GM20431 (cell line): ENCODE measurements at regions not wholly inside any gene's neighbourhood (a gene's known extent, or its start where the extent isn't known, plus 50 kb on each side); places are given as distances from the start of the nearest gene placed in this dataset.
"Not testable (repeated sequence)": the region's sequence is repeated elsewhere in the genome, so short reads cannot be mapped to it uniquely, and the experiment has no call there.

ENCODE experiments used
- in situ Hi-C: fragments of 300-500 bp; cut with MseI, MboI; formaldehyde crosslinking; loops from one replicate; pipeline ENCODE4 v1.15.0; 2020; ENCODE audit warnings: low sequenced_read_pairs; ENCODE audit not compliant: unreplicated experiment

DNA sequence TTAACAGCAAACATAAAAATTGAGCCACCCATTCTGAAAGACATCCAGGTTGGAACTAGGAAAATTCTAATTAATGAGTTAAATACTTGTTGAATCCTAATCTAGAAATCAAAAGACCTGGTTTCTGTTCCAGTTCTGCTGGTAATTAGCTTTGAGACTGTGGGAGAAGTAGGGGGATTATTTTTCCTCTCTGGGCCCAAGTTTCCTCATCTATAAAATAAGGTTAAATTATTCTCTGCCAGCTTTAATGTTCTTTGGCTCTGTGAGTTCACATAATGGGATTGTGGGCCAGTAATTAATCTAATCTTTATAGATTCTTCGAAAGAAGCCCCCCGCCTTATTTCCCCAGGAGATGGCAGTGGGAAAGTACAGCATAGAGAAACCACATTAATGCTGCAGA lies 104.6 kb downstream of the ENC1 start:
- in situ Hi-C loops = no loop called here

- in situ Hi-C loops = no loop called here
Measured at GRCh38 chr5:74534397-74535129, 106.0 kb downstream of the ENC1 start.

DNA sequence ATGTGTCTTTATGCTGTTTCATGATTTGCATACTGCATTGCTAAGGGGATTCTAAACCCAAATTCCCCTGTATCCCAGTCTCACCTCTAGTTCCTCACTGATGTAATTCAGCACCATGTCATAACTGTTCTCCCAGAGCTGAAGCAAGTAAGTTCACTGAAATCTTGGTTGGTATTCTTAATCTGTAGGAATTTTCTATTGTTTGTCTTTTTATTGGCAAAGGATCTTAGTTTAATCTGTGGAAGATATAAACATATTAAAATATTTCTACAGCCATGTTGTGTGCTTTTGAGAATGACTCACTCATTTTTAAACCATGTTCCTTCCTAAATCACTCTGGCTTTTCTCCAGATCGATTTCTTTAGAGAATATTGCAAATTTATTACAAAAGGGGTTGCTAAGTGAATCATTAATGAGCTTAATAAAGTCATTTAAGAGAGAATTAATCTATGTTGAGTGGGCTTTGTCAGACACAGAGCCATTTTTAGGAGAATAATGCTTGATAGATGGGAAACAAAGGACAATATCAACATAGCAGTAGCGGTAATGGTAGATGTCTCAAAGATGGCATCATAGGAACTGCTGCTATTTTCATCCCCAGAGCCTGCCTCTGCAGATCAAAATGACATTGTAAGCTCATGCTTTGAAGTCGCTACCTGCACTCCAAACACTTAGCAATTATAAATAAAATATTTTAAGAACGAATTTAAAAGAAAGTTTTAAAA lies 110.0 kb downstream of the ENC1 start:
- in situ Hi-C loops = no loop called here

DNA sequence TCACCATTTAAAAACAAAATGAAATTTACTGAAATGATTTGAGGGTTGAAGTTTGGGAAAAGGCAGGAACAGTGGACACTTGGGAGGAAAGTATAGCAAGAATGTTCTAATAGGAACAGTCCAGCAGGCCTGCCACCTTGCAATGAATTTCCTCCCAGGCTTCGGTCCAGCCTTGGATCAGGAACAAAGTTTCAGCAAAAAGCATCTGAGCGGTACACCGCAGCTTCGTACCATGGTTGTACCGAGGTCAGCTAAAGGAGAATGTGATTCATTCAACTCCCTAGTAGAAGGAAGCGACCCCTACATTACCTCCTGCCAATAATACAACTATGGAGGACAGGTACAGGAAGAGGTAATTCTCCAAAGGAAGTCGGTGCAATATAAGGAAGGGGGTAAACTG lies 111.4 kb downstream of the ENC1 start:
- in situ Hi-C loops = no loop called here

DNA sequence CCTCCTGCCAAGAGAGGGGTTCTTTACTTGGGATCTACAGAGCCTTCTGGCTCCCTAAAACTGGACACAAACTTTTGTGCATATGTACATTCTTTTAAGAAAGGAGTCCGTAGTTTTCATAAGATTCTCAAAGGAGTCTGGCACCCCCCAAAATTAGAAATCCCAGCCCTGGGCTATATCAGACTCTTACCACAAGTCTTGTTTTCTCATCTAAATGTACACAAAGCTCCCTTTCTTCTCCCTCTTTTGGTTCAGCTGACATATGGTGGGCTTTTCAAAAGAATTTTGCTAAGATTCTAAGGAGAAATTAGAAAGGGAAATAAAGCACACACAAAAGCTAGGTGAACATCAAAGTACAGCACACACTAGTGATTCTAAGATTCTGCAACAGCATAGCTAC lies 114.4 kb downstream of the ENC1 start:
- in situ Hi-C loops = no loop called here

DNA sequence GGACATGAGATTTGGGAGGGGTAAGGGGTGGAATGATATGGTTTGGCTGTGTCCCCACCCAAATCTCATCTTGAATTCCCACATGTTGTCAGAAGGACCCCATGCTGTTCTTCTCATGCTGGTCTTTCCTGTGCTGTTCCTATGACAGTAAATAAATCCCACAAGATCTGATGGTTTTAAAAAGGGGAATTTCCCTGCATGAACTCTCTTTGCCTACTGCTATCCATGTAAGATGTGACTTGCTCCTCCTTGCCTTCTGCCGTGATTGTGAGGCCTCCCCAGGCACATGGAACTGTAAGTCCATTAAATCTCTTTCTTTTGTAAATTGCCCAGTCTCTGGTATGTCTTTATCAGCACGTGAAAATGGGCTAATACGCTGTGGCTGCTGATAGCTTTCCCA lies 115.8 kb downstream of the ENC1 start:
- in situ Hi-C loops = not testable (repeated sequence)

DNA sequence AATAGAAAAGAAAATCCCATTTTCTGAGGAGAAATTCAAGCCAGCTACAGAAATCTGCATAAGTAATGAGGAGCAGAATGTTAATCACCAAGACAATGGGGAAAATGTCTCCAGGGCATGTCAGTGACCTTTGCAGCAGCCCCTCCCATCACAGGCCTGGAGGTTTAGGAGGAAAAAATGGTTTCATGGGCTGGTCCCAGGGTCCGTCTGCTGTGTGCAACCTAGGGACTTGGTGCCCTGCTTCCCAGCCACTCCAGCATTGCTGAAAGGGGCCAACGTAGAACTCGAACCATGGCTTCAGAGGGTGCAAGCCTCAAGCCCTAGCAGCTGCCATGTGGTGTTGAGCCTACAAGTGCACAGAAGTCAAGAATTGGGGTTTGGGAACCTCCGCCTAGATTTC lies 116.8 kb downstream of the ENC1 start:
- in situ Hi-C loops = not testable (repeated sequence)

- in situ Hi-C loops = not testable (repeated sequence)
Measured at GRCh38 chr5:74522838-74523237, 117.7 kb downstream of the ENC1 start.

DNA sequence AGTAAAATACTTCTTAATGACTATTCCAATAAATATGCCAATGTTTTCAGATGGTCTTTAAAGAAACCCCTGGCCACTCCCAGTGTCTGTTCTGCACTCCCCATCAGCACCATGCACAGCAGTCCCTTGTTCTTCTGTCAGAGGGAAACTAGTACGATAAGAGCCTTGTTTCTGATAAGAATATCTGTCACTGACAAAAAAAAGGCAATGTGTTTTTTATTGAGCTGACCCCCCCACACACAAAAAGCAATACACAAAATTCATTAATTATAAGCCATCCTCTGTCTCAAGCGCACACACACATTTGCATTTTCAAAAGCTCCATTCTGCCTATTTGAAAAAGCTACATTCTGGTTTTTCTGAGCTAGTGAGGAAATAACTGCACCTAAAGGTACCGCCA lies 119.1 kb downstream of the ENC1 start:
- in situ Hi-C loops = no loop called here

- in situ Hi-C loops = no loop called here
Measured at GRCh38 chr5:74519679-74520078, 120.8 kb downstream of the ENC1 start.

DNA sequence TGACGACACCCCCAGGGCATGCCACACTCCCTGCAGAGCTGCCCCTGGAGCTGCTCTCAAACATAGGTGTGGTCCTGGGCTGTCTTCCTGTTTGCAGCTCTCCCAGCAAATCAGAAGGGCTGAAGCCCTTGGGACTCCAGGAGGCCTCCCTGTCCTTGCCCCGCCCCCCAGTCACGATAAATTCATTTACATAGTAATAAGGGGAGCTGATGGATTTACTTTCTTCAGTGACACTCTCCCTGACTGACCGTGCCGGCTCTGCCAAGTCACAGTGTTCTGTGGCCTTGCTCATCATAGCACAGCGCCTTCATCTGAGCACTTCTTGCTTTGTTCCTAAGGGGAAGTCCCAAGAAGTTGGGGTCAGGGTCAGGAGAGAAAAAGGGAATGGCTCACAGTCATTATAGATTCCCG lies 121.4 kb downstream of the ENC1 start:
- in situ Hi-C loops = no loop called here

- in situ Hi-C loops = no loop called here
Measured at GRCh38 chr5:74517700-74518099, 122.8 kb downstream of the ENC1 start.

- in situ Hi-C loops = no loop called here
Measured at GRCh38 chr5:74516211-74516636, 124.3 kb downstream of the ENC1 start.

DNA sequence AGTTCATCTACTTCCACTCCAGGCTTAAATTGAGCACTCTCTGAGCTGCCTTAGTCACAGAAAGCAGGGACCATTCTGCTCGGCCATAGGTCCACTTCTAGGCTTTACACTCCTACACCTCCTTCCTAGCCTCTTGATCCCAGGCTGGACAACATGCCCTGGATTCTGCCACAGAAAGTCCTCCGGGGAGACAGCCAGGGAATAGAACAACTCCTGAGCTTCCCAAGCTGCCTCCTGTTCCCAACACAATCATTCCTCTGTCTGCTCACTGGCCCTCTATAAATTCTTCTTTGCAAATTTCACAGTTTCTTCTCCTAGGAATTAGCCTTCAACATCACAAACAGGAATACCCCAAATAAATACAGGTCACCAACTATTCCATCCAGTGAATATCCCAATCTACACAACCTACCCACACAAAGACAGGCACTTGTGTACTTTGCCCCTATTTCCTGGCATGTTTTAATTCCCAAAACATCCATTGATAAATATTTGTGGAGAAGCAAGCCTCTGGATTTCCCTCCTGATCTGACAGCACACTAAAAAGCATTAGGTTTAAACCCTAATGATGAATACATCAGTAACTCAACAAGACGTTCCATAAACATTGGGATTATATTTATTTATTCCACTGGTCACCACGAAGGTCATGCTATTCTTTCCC lies 125.5 kb downstream of the ENC1 start:
- in situ Hi-C loops = no loop called here

GRCh38 chr5:74511770-74512169 lies 128.8 kb downstream of the ENC1 start:
- in situ Hi-C loops = not testable (repeated sequence)

GRCh38 chr5:74510476-74511075 lies 130.0 kb downstream of the ENC1 start:
- in situ Hi-C loops = no loop called here

- in situ Hi-C loops = no loop called here
Measured at GRCh38 chr5:74507370-74508005, 133.0 kb downstream of the ENC1 start.

- in situ Hi-C loops = no loop called here
Measured at GRCh38 chr5:74506119-74506518, 134.4 kb downstream of the ENC1 start.

- in situ Hi-C loops = no loop called here
Measured at GRCh38 chr5:74504463-74504862, 136.1 kb downstream of the ENC1 start.

DNA sequence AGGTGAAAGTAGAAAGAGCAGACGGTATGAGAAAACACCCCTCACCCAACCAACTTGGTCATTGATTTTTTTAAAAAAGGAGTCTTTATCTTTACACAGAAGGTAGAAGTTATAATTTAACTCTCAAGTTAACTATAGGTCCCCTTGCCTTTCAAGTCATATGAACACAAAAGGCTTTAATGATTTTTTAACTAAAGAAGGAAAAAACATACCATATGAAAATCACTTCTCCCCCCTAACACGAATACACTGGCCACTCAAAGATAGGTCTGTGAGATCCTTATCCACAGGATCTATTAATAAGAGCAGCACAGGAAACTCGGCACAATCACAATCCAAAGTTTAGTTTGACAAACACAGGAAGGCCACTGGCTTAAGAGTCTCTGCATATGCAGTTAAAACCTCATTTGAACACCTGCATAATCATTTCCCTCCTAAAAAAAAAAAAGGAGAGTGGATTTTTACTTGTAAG lies 138.0 kb downstream of the ENC1 start:
- in situ Hi-C loops = no loop called here
